ENCODE measurements at regions not wholly inside any gene's neighbourhood (a gene's known extent, or its start where the extent isn't known, plus 50 kb on each side); places are given as distances from the start of the nearest gene placed in this dataset.

DNA sequence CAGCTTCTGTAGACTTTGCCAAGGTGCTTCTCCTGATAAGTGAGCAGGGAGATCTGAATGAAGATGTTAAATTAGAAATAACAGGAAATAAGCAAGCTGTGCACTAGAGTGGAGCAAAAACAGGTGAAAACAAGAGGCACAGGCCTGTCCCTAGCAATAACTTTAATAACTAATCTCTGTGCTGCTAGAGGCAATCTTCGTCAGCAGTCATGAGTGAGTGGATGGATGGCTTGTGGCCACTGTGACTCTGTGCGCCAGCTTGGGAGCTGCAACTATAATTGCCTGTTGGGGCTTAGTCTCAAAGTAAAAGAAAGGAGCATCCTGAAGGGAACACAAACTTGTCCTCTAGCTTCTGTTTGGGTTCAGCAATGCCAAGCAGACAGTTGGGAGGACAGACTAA is 240.3 kb downstream of the HHIPL2 start:
- TF ChIP-seq, protein P1, sequence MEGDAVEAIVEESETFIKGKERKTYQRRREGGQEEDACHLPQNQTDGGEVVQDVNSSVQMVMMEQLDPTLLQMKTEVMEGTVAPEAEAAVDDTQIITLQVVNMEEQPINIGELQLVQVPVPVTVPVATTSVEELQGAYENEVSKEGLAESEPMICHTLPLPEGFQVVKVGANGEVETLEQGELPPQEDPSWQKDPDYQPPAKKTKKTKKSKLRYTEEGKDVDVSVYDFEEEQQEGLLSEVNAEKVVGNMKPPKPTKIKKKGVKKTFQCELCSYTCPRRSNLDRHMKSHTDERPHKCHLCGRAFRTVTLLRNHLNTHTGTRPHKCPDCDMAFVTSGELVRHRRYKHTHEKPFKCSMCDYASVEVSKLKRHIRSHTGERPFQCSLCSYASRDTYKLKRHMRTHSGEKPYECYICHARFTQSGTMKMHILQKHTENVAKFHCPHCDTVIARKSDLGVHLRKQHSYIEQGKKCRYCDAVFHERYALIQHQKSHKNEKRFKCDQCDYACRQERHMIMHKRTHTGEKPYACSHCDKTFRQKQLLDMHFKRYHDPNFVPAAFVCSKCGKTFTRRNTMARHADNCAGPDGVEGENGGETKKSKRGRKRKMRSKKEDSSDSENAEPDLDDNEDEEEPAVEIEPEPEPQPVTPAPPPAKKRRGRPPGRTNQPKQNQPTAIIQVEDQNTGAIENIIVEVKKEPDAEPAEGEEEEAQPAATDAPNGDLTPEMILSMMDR (IDR thresholded peaks at IDR 0.05 in 4 of 5, conservative IDR thresholded peaks at IDR 0.05 in 1 of 5): no peak
- no peak for TF ChIP-seq POLR2A (IDR thresholded peaks at IDR 0.05)
